ENCODE measurements at regions not wholly inside any gene's neighbourhood (a gene's known extent, or its start where the extent isn't known, plus 50 kb on each side); places are given as distances from the start of the nearest gene placed in this dataset.
A peak's percentile ranks its signal among the peaks of the same experiment; 100 is the strongest.

GRCh38 chr11:19392847-19393518 is 152.2 kb upstream of the E2F8 start:
- Mint-ChIP-seq H3K27me3 (ENCODE audit: low read depth, poor library complexity) (peaks cover 10% of the 10 kb centered on the region), H3K27ac (no peak overlapping the region), H3K36me3 (ENCODE audit: low read depth) (no peaks in the 10 kb centered on the region), H3K4me3 (no peak overlapping the region), H3K9me3 (no peaks in the 10 kb centered on the region), H3K4me1 (peaks cover 7% of the 10 kb centered on the region)
- no peak for DNase-seq
- no peak for TF ChIP-seq CTCF (IDR thresholded peaks at IDR 0.05)

- DNase-seq = no peak
- Mint-ChIP-seq H3K4me3 (no peak overlapping the region), H3K4me1 (peaks cover 7% of the 10 kb centered on the region), H3K9me3 (no peaks in the 10 kb centered on the region), H3K36me3 (ENCODE audit: low read depth) (no peaks in the 10 kb centered on the region), H3K27ac (no peak overlapping the region), H3K27me3 (ENCODE audit: low read depth, poor library complexity) (peaks cover 10% of the 10 kb centered on the region)
- TF ChIP-seq CTCF (IDR thresholded peaks at IDR 0.05) = no peak
Observed at GRCh38 chr11:19392321-19392720, 151.6 kb upstream of the E2F8 start.

- Mint-ChIP-seq H3K27ac (no peak overlapping the region), H3K36me3 (ENCODE audit: low read depth) (no peaks in the 10 kb centered on the region), H3K4me3 (no peak overlapping the region), H3K4me1 (peaks cover 7% of the 10 kb centered on the region), H3K27me3 (ENCODE audit: low read depth, poor library complexity) (peaks cover 10% of the 10 kb centered on the region), H3K9me3 (no peaks in the 10 kb centered on the region)
- no peak for DNase-seq
- TF ChIP-seq CTCF (IDR thresholded peaks at IDR 0.05) = no peak
Observed at GRCh38 chr11:19391652-19392051, 150.9 kb upstream of the E2F8 start.

- Mint-ChIP-seq H3K9me3 (no peaks in the 10 kb centered on the region), H3K4me3 (no peak overlapping the region), H3K27me3 (ENCODE audit: low read depth, poor library complexity) (peaks cover 13% of the 10 kb centered on the region), H3K27ac (no peak overlapping the region), H3K4me1 (peaks cover 7% of the 10 kb centered on the region), H3K36me3 (ENCODE audit: low read depth) (no peaks in the 10 kb centered on the region)
- TF ChIP-seq CTCF (IDR thresholded peaks at IDR 0.05) = no peak
- no peak for DNase-seq
Observed at GRCh38 chr11:19391026-19391425, 150.3 kb upstream of the E2F8 start.

- Mint-ChIP-seq H3K27ac (peak overlapping the region; percentile 53), H3K4me1 (peaks cover 7% of the 10 kb centered on the region)
- no peak for TF ChIP-seq CTCF (IDR thresholded peaks at IDR 0.05)
Observed at GRCh38 chr11:19389787-19390303, 149.1 kb upstream of the E2F8 start.

GRCh38 chr11:19382131-19382611 is 141.4 kb upstream of the E2F8 start:
- no peak for DNase-seq
- H3K4me3 Mint-ChIP-seq = no peak overlapping the region
- peaks cover 26% of the 10 kb centered on the region for H3K4me1 Mint-ChIP-seq
- no peak for TF ChIP-seq CTCF (IDR thresholded peaks at IDR 0.05)
- peaks cover 27% of the 10 kb centered on the region for H3K27me3 Mint-ChIP-seq (ENCODE audit: low read depth, poor library complexity)
- no peaks in the 10 kb centered on the region for H3K36me3 Mint-ChIP-seq (ENCODE audit: low read depth)
- H3K27ac Mint-ChIP-seq = no peak overlapping the region
- no peaks in the 10 kb centered on the region for H3K9me3 Mint-ChIP-seq

More at GRCh38 chr11:19389787-19390303, 149.1 kb upstream of the E2F8 start:
- Mint-ChIP-seq H3K27me3 (ENCODE audit: low read depth, poor library complexity) (peaks cover 16% of the 10 kb centered on the region), H3K4me3 (no peak overlapping the region), H3K36me3 (ENCODE audit: low read depth) (no peaks in the 10 kb centered on the region), H3K9me3 (no peaks in the 10 kb centered on the region)
- no peak for DNase-seq

Data from nephron progenitor cell (in vitro differentiated cells).